ENCODE measurements at regions not wholly inside any gene's neighbourhood (a gene's known extent, or its start where the extent isn't known, plus 50 kb on each side); places are given as distances from the start of the nearest gene placed in this dataset.

DNA sequence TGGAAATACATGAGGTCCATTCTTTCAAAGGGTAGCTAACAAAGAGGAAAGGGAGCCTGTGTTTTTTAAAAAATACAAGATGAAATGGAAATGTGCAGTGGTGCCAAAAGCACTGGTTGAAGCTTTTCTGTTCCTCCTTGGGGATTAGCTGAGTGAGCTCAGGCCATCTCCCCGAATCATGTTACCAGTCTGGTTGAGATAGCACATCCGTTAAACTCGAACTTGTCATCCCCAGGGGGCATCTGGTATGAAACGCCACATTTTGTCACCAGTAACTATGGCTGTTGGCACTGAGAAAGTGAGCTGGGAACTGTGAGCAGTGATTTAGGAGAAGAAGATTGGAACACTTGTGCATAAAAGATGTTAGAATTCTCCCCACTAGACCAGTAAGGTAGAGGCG, 196.2 kb downstream of the SAMD5 start:
- H3K27me3 ChIP-seq, result no peaks in the 10 kb centered on the region
- no peak overlapping the region for H3K27ac ChIP-seq
- no peak overlapping the region for H3K4me3 ChIP-seq
- WGBS, 2 donors, result 81 to 84% methylated on average over 5 of the region's 5 CpGs
- H3K9me3 ChIP-seq, result no peaks in the 10 kb centered on the region
- TF ChIP-seq, protein P1, sequence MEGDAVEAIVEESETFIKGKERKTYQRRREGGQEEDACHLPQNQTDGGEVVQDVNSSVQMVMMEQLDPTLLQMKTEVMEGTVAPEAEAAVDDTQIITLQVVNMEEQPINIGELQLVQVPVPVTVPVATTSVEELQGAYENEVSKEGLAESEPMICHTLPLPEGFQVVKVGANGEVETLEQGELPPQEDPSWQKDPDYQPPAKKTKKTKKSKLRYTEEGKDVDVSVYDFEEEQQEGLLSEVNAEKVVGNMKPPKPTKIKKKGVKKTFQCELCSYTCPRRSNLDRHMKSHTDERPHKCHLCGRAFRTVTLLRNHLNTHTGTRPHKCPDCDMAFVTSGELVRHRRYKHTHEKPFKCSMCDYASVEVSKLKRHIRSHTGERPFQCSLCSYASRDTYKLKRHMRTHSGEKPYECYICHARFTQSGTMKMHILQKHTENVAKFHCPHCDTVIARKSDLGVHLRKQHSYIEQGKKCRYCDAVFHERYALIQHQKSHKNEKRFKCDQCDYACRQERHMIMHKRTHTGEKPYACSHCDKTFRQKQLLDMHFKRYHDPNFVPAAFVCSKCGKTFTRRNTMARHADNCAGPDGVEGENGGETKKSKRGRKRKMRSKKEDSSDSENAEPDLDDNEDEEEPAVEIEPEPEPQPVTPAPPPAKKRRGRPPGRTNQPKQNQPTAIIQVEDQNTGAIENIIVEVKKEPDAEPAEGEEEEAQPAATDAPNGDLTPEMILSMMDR (IDR thresholded peaks at IDR 0.05), result no peak
- TF ChIP-seq POLR2A (IDR thresholded peaks at IDR 0.05), result no peak
- H3K36me3 ChIP-seq, result no peaks in the 10 kb centered on the region
- no peaks in the 10 kb centered on the region for H3K4me1 ChIP-seq
- intact Hi-C loops (cut with DNase I), result no loop called here
- DNase-seq, result no peak

DNA sequence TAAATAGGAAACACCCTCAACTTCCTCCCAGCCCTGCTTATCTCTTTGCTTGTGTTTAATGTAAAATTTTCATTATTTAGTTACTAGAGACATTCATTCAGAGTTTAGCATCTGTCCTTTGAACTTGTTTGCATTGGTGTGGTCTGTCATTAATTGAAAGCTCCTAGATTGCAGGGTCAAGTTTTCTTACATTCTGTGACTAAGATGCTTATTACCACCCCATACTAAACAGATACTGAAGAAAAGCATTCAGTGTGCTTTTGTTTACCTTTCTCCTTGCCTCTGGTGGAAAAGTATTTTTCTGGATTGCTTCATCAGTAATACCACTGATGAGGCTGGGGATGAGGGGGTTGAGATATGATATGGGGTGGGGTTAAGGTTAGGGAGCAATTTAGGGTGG, 199.0 kb downstream of the SAMD5 start:
- no peak for TF ChIP-seq POLR2A (IDR thresholded peaks at IDR 0.05)
- TF ChIP-seq, protein P1 (IDR thresholded peaks at IDR 0.05), result no peak
- H3K4me3 ChIP-seq, result no peak overlapping the region
- H3K27ac ChIP-seq, result no peak overlapping the region
- intact Hi-C loops (cut with DNase I), result no loop called here
- no peaks in the 10 kb centered on the region for H3K27me3 ChIP-seq
- no peaks in the 10 kb centered on the region for H3K9me3 ChIP-seq
- H3K36me3 ChIP-seq, result no peaks in the 10 kb centered on the region
- no peak for DNase-seq
- no peaks in the 10 kb centered on the region for H3K4me1 ChIP-seq

DNA sequence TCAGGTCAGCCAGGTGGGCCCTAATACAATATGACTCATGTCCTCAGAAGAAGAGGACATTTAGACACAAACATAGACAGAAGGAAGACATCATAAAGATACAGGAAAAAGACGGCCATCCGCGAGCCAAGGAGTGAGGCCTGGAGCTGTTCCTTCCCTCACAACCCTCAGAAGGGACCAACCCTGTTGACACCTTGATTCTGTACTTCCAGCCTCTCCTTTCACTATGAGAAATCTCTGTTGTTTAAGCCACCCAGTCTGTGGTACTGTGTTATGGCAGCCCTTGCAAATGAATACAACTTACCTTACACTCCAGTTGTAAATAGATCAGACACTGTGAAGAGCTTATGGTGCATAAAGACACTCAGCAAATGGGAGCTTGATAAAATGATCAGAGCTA, 199.7 kb downstream of the SAMD5 start:
- Histone ChIP-seq H3K4me1 (no peaks in the 10 kb centered on the region), H3K9me3 (no peaks in the 10 kb centered on the region), H3K4me3 (no peak overlapping the region), H3K27ac (no peak overlapping the region), H3K36me3 (no peaks in the 10 kb centered on the region), H3K27me3 (no peaks in the 10 kb centered on the region)
- TF ChIP-seq, protein P1 (IDR thresholded peaks at IDR 0.05), result no peak
- TF ChIP-seq POLR2A (IDR thresholded peaks at IDR 0.05), result no peak
- intact Hi-C loops (cut with DNase I), result no loop called here
- WGBS, 2 donors, result 92 to 96% methylated on average over 3 of the region's 3 CpGs
- no peak for DNase-seq

DNA sequence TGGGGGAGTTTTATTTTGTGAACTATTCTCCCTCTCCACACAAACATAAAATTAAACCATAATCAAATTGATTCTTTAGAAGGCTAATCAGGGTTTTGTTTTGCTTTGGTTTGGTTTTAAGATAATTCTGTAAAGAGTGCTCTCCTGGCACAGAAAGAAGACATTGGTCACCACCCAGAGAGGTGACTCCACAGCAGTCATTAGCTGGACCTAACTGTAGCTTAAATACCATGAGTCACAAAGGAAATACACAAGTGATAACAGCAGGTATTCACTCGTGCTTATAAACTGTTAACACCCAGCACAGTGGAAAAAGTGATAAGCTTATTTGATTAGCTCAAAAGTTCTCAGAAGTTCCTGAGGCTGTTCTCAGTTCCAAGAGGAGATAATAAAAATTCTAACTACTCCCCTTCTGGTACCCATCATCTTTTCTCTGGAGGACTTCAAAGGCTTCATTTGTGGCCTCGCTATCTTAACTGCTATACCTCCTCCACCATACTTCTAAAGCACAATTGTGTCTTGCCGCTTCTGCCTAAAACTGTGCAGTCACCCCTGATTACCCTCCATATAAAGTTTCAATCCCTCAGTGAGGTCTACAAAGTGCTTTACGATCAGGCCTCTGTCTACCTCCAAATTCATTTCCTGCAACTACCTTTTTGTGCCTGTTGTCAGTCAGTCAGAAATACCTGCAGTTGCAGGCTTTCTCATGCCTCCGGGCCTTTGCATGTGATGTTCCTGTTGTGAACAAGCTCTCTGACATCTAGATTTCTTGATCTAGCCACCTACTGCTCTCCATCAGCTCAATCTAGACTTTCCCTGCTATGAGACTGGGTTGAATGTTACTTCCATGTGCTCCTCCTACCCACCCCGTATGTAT, 201.1 kb downstream of the SAMD5 start:
- no peaks in the 10 kb centered on the region for H3K9me3 ChIP-seq
- no peak overlapping the region for H3K27ac ChIP-seq
- no peaks in the 10 kb centered on the region for H3K27me3 ChIP-seq
- H3K4me3 ChIP-seq, result no peak overlapping the region
- H3K36me3 ChIP-seq, result no peaks in the 10 kb centered on the region
- DNase-seq, result no peak
- intact Hi-C loops (cut with DNase I), result no loop called here
- no peak for TF ChIP-seq POLR2A (IDR thresholded peaks at IDR 0.05)
- TF ChIP-seq, protein P1 (IDR thresholded peaks at IDR 0.05), result no peak
- no peaks in the 10 kb centered on the region for H3K4me1 ChIP-seq
- 80 to 83% methylated on average over 6 of the region's 6 CpGs for WGBS, 2 donors

DNA sequence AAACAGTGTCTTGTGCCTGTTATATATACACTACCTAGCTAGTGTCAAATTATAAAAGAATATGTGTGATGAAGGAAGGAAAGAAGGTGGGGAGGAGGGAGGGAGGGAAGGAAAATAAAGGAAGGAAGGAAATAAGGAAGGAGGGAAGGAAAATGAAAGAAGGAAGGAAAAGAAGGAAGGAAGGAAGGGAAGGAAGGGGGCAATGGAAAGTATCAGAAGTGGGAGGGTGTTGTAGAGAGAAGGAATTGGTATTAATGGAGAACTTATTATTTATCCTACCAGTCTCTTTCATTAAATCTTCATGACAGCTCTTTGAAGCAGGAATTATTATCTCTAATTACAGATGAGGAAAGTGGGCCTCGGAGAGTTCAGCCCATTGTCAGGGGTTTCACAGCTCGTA, 202.4 kb downstream of the SAMD5 start:
- no peak for DNase-seq
- intact Hi-C loops (cut with DNase I), result no loop called here
- H3K27ac ChIP-seq, result no peak overlapping the region
- TF ChIP-seq, protein P1 (IDR thresholded peaks at IDR 0.05), result no peak
- no peak for TF ChIP-seq POLR2A (IDR thresholded peaks at IDR 0.05)
- WGBS, 2 donors, result 81 to 85% methylated on average over 2 of the region's 2 CpGs
- no peaks in the 10 kb centered on the region for H3K9me3 ChIP-seq
- H3K4me3 ChIP-seq, result no peak overlapping the region
- no peaks in the 10 kb centered on the region for H3K36me3 ChIP-seq
- H3K27me3 ChIP-seq, result no peaks in the 10 kb centered on the region
- no peaks in the 10 kb centered on the region for H3K4me1 ChIP-seq

Data from esophagus squamous epithelium (tissue), 5 donors.